ENCODE measurements at regions not wholly inside any gene's neighbourhood (a gene's known extent, or its start where the extent isn't known, plus 50 kb on each side); places are given as distances from the start of the nearest gene placed in this dataset.
A peak's percentile ranks its signal among the peaks of the same experiment; 100 is the strongest.
"Not testable (repeated sequence)": the region's sequence is repeated elsewhere in the genome, so short reads cannot be mapped to it uniquely, and the experiment has no call there.

DNA sequence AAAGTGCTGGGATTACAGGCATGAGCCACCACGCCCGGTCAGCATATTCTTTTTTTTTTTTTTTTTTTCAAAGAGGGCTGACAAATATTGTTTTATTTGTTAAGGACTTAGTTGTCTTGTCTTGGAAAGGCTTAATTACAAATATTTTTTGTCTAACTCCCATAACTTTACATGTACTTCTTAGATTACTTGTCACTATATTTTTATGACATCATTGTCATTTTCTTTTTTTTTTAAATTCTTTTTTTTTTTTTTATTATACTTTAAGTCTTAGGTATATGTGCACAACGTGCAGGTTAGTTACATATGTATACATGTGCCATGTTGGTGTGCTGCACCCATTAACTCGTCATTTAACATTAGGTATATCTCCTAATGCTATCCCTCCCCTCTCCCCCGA lies 162.5 kb downstream of the DISP1 start:
- POLR2A ChIA-PET; H3K9me3 Mint-ChIP-seq; H3K27me3 Mint-ChIP-seq; H3K4me1 Mint-ChIP-seq; H3K9me3 ChIP-seq (ENCODE audit: low read length); H3K4me3 Mint-ChIP-seq; CTCF ChIA-PET; H3K4me3 ChIP-seq (ENCODE audit: low read length); DNase-seq; H3K36me3 Mint-ChIP-seq; H3K27me3 ChIP-seq (ENCODE audit: insufficient read depth, low read length, poor library complexity, severe bottlenecking); H3K4me1 ChIP-seq (ENCODE audit: insufficient read depth, low read length); H3K36me3 ChIP-seq (ENCODE audit: insufficient read depth, low read length); H3K27ac ChIP-seq (ENCODE audit: low read depth, low read length); H3K27ac Mint-ChIP-seq: not testable (repeated sequence)

DNA sequence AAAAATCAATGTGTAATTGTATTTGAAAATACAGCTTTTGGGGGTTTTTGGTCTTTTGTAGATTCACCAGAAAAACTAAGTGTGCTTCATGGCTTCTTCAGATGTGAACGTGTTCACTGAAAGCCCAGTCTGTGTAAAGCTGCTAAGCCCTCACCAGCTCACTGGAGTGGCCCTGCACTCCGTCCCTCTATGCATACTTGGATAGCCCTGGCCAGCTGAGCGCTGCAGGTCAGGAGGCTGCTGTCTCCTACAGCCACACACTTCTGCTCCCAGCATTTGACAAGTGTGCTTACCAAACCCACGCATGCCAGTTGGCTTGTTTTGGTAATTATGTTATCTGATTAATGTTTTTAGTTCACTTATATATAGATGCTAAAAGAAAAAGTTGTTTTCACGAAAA lies 163.5 kb downstream of the TLR5 start:
- H3K27me3 Mint-ChIP-seq, result peaks cover 0 to 3% of the 10 kb centered on the region in 2 donors
- Histone ChIP-seq H3K4me1 (ENCODE audit: insufficient read depth, low read length) (no peaks in the 10 kb centered on the region), H3K4me3 (ENCODE audit: low read length) (no peak overlapping the region), H3K36me3 (ENCODE audit: insufficient read depth, low read length) (no peaks in the 10 kb centered on the region), H3K27me3 (ENCODE audit: insufficient read depth, low read length, poor library complexity, severe bottlenecking) (no peaks in the 10 kb centered on the region), H3K9me3 (ENCODE audit: low read length) (no peaks in the 10 kb centered on the region), H3K27ac (ENCODE audit: low read depth, low read length) (no peak overlapping the region)
- no peaks in the 10 kb centered on the region for H3K9me3 Mint-ChIP-seq
- no peak for DNase-seq
- no peak overlapping the region for H3K4me3 Mint-ChIP-seq
- H3K4me1 Mint-ChIP-seq, result no peaks in the 10 kb centered on the region
- H3K27ac Mint-ChIP-seq, result no peak overlapping the region
- ChIA-PET CTCF (no interaction called here), POLR2A (no interaction called here)
- peaks cover 0 to under 1% (median 0%) of the 10 kb centered on the region in 3 donors for H3K36me3 Mint-ChIP-seq

DNA sequence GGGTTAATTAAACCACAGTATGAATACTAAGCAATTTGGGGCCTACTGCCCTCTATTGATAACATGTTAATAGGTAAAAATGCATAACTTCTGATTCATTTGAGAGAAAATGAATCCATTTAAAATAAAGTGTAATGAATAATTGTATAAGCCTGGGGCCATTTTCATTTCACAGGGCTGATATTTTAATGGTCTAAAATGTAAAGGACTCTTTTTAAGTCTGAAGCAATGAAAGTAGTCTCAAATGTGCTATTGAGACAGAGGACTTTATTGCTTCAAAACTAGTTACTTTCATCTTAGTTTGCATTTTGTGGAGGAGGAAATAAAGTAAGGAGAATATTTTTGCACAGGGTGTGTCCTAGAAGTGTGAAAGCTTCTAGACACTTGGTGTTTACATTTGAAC lies 155.4 kb downstream of the TLR5 start:
- H3K27me3 Mint-ChIP-seq, result peaks cover 0 to 2% of the 10 kb centered on the region in 2 donors
- CTCF ChIA-PET, result no interaction called here

DNA sequence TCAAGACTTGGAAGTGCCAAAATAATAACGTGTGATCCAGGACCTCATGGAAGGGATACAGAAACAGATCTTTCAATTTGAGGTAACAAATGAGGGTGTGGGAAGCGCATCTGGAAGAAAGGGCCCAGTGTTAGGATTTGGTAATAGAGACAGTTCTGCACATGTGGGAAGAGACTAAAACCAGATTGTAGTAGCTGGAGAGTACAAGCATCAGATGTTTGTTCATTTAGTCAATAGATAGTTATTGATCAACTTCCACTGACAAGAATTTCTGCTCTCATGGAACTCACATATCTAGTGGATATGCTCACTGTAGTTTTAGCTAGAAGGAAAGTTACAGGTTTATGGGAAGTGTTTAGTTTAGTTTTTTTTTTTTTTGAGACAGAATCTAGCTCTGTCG lies 153.6 kb downstream of the TLR5 start:
- CTCF ChIA-PET, result no interaction called here
- H3K4me1 Mint-ChIP-seq, result peaks cover 0 to 11% (median 10%) of the 10 kb centered on the region in 3 donors
- Histone ChIP-seq H3K27me3 (ENCODE audit: insufficient read depth, low read length, poor library complexity, severe bottlenecking) (no peaks in the 10 kb centered on the region), H3K4me1 (ENCODE audit: insufficient read depth, low read length) (no peaks in the 10 kb centered on the region), H3K9me3 (ENCODE audit: low read length) (no peaks in the 10 kb centered on the region), H3K36me3 (ENCODE audit: insufficient read depth, low read length) (no peaks in the 10 kb centered on the region), H3K4me3 (ENCODE audit: low read length) (no peak overlapping the region), H3K27ac (ENCODE audit: low read depth, low read length) (no peak overlapping the region)
- no peak overlapping the region for H3K27ac Mint-ChIP-seq
- POLR2A ChIA-PET, result no interaction called here
- no peaks in the 10 kb centered on the region for H3K9me3 Mint-ChIP-seq
- H3K36me3 Mint-ChIP-seq, result peaks cover 3 to 17% (median 7%) of the 10 kb centered on the region in 3 donors
- peaks cover 0 to 2% of the 10 kb centered on the region in 2 donors for H3K27me3 Mint-ChIP-seq
- no peak overlapping the region for H3K4me3 Mint-ChIP-seq
- no peak for DNase-seq

More for the DNA sequence above, 155.4 kb downstream of the TLR5 start:
- Mint-ChIP-seq H3K4me3 (no peak overlapping the region), H3K36me3 (peaks cover 3 to 8% (median 7%) of the 10 kb centered on the region in 3 donors), H3K4me1 (peaks cover 0 to 11% (median 10%) of the 10 kb centered on the region in 3 donors), H3K27ac (peak overlapping the region in 2 of 8 donors; percentile 3 to 58), H3K9me3 (no peaks in the 10 kb centered on the region)
- no peak for DNase-seq
- POLR2A ChIA-PET, result no interaction called here
- no peaks in the 10 kb centered on the region for H3K4me1 ChIP-seq (ENCODE audit: insufficient read depth, low read length)
- no peak overlapping the region for H3K27ac ChIP-seq (ENCODE audit: low read depth, low read length)
- H3K27me3 ChIP-seq (ENCODE audit: insufficient read depth, low read length, poor library complexity, severe bottlenecking), result no peaks in the 10 kb centered on the region
- H3K9me3 ChIP-seq (ENCODE audit: low read length), result no peaks in the 10 kb centered on the region
- no peaks in the 10 kb centered on the region for H3K36me3 ChIP-seq (ENCODE audit: insufficient read depth, low read length)
- H3K4me3 ChIP-seq (ENCODE audit: low read length), result no peak overlapping the region

DNA sequence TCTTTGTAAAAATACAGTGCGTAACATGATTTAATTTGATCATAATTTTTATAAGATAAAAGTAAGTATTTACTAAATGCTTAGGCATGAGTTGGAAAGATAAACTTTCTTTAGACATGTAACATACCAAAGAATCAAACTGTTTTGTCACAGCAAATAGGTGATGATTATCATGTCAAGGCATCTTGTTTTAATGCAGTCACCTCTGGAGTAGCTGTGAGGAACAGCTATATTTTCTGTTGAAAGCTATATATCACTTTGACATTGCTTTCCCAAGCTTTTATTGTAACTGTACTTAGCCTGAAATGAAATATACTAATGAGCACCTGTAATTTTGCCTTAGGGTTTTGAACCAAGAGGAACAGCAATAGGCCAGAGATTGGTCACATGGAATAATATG lies 151.9 kb downstream of the TLR5 start:
- Histone ChIP-seq H3K27ac (ENCODE audit: low read depth, low read length) (no peak overlapping the region), H3K4me1 (ENCODE audit: insufficient read depth, low read length) (no peaks in the 10 kb centered on the region), H3K36me3 (ENCODE audit: insufficient read depth, low read length) (no peaks in the 10 kb centered on the region), H3K27me3 (ENCODE audit: insufficient read depth, low read length, poor library complexity, severe bottlenecking) (no peaks in the 10 kb centered on the region), H3K9me3 (ENCODE audit: low read length) (no peaks in the 10 kb centered on the region), H3K4me3 (ENCODE audit: low read length) (no peak overlapping the region)
- Mint-ChIP-seq H3K36me3 (peaks cover 9 to 29% (median 10%) of the 10 kb centered on the region in 3 donors), H3K4me1 (peaks cover 0 to 10% (median 8%) of the 10 kb centered on the region in 3 donors), H3K4me3 (no peak overlapping the region), H3K27ac (no peak overlapping the region), H3K9me3 (no peaks in the 10 kb centered on the region), H3K27me3 (no peaks in the 10 kb centered on the region)
- no peak for DNase-seq
- ChIA-PET CTCF (no interaction called here), POLR2A (no interaction called here)

DNA sequence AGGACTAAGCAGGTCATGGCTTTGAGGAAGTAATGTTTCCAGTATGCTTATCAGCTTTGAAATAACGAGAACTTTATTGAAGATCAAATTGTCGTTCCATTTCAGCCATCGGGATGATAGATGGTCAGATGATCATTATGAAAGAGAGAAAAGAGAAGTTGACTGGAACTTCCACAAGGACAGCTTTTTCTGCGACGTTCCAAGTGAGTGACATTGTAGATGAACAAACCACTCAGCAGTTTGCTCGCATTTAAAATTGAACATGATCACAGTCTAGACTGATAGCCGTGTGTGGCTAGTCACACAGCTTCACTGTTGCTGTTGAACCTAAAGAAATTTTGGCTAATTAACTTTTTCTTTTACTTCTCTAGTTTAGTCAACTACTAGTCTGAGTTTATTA lies 151.1 kb downstream of the TLR5 start:
- Histone ChIP-seq H3K4me3 (ENCODE audit: low read length) (no peak overlapping the region), H3K9me3 (ENCODE audit: low read length) (no peaks in the 10 kb centered on the region), H3K36me3 (ENCODE audit: insufficient read depth, low read length) (no peaks in the 10 kb centered on the region), H3K27me3 (ENCODE audit: insufficient read depth, low read length, poor library complexity, severe bottlenecking) (no peaks in the 10 kb centered on the region), H3K27ac (ENCODE audit: low read depth, low read length) (no peak overlapping the region), H3K4me1 (ENCODE audit: insufficient read depth, low read length) (no peaks in the 10 kb centered on the region)
- no peaks in the 10 kb centered on the region for H3K27me3 Mint-ChIP-seq
- H3K36me3 Mint-ChIP-seq, result peaks cover 11 to 31% (median 13%) of the 10 kb centered on the region in 3 donors
- CTCF ChIA-PET, result no interaction called here
- peaks cover 0 to 10% (median 8%) of the 10 kb centered on the region in 3 donors for H3K4me1 Mint-ChIP-seq
- no peaks in the 10 kb centered on the region for H3K9me3 Mint-ChIP-seq
- no peak overlapping the region for H3K4me3 Mint-ChIP-seq
- DNase-seq, result no peak
- H3K27ac Mint-ChIP-seq, result no peak overlapping the region
- POLR2A ChIA-PET, result no interaction called here

DNA sequence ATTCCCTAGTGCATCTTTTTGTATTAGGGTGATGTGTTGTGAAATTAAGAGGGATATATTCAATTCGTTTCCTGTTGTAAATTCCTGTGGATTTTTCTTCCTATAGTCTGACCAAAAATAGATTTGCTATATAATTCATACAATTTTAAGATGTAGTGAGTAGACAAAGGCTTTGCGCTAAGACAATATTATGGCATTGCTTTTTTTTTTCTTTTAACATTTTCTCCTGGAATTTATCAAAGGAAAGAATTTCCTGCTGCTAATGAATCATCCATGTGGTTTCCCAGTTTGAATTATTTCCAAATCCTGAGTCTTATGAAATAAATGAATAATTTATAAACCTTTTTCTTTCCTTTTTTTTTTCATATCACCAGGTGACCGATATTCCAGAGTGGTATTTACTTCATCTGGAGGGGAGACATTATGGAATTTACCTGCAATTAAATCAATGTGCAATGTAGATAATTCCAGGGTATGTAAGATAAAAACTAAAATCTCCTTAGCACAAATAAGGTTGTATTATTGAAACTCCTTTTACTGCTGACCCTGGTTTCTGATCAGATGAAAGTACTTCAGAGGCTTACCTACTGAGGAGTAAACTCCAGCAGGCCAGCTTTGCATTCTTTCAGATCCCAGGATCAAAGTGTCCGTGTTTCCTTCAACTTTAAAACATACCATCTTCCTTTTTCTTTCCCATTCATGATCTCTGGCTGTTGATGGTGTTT lies 148.4 kb downstream of the TLR5 start:
- Histone ChIP-seq H3K36me3 (ENCODE audit: insufficient read depth, low read length) (no peaks in the 10 kb centered on the region), H3K27me3 (ENCODE audit: insufficient read depth, low read length, poor library complexity, severe bottlenecking) (no peaks in the 10 kb centered on the region), H3K27ac (ENCODE audit: low read depth, low read length) (no peak overlapping the region), H3K9me3 (ENCODE audit: low read length) (no peaks in the 10 kb centered on the region), H3K4me3 (ENCODE audit: low read length) (no peak overlapping the region), H3K4me1 (ENCODE audit: insufficient read depth, low read length) (no peaks in the 10 kb centered on the region)
- no peaks in the 10 kb centered on the region for H3K9me3 Mint-ChIP-seq
- H3K27ac Mint-ChIP-seq, result no peak overlapping the region
- no peaks in the 10 kb centered on the region for H3K27me3 Mint-ChIP-seq
- H3K4me3 Mint-ChIP-seq, result no peak overlapping the region
- DNase-seq, result no peak
- H3K4me1 Mint-ChIP-seq, result no peaks in the 10 kb centered on the region
- ChIA-PET POLR2A (no interaction called here), CTCF (interaction anchor here (1.5 kb wide), 1 partner anchor 139 kb away, joined by 3 read pairs; no protein-coding TSS in a partner anchor)
- H3K36me3 Mint-ChIP-seq, result peaks cover 16 to 37% (median 21%) of the 10 kb centered on the region in 3 donors

DNA sequence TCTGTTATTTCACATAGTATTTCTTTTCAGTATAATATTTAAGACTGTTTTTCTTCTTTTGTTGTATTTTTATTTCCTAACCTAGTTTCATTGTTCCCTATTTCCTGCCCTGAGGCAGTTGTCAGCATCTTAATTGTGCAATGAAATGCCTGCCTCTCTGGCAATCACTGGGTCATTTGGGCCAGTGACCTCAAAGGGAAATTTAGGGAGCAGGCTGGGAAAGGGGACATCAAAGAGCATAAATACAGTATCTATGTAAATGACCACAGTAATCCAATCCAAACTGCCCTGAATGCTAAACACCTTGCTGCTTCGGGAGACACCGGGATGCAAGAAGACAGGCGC lies 147.8 kb downstream of the TLR5 start:
- ChIA-PET POLR2A (no interaction called here), CTCF (no interaction called here)
- Mint-ChIP-seq H3K27ac (peak overlapping the region in 1 of 8 donors; percentile 34), H3K4me1 (no peaks in the 10 kb centered on the region), H3K36me3 (peaks cover 16 to 37% (median 23%) of the 10 kb centered on the region in 3 donors), H3K27me3 (no peaks in the 10 kb centered on the region), H3K9me3 (no peaks in the 10 kb centered on the region), H3K4me3 (no peak overlapping the region)
- H3K4me1 ChIP-seq (ENCODE audit: insufficient read depth, low read length), result no peaks in the 10 kb centered on the region
- no peak overlapping the region for H3K27ac ChIP-seq (ENCODE audit: low read depth, low read length)
- no peaks in the 10 kb centered on the region for H3K27me3 ChIP-seq (ENCODE audit: insufficient read depth, low read length, poor library complexity, severe bottlenecking)
- no peak overlapping the region for H3K4me3 ChIP-seq (ENCODE audit: low read length)
- DNase-seq, result no peak
- no peaks in the 10 kb centered on the region for H3K36me3 ChIP-seq (ENCODE audit: insufficient read depth, low read length)
- no peaks in the 10 kb centered on the region for H3K9me3 ChIP-seq (ENCODE audit: low read length)
